Heart right ventricle (tissue), 16 donors: ENCODE measurements at regions not wholly inside any gene's neighbourhood (a gene's known extent, or its start where the extent isn't known, plus 50 kb on each side); places are given as distances from the start of the nearest gene placed in this dataset.
A peak's percentile ranks its signal among the peaks of the same experiment; 100 is the strongest.

Experiments used
- ATAC-seq, 8 donors: fragments of 200-7000 bp; cut with Tn5 transposase; one replicate each; pipeline ENCODE4 v1.9.1; 2020; ENCODE audit warnings: mild to moderate bottlenecking in 8 of 8, moderate library complexity in 8 of 8, moderate number of reproducible peaks in 1 of 8
- DNase-seq, 2 donors: peaks; one replicate each; pipeline ENCODE4 v3.0.0-alpha.2; 2020
- H3K27ac ChIP-seq, 10 donors: fragments of 200-600 bp; sonication (generic) in 2 of 10; one replicate each; pipeline versions ENCODE4 v1.5.0 to v1.8.0; 2020 to 2022; ENCODE audit warnings: mild to moderate bottlenecking in 3 of 10
- H3K27me3 ChIP-seq, 7 donors: fragments of 200-600 bp; one replicate each; pipeline ENCODE4 v1.8.0; 2021 to 2022; ENCODE audit warnings: mild to moderate bottlenecking in 2 of 7
- H3K36me3 ChIP-seq, 9 donors: fragments of 200-600 bp; sonication (generic) in 1 of 9; one replicate each; pipeline versions ENCODE4 v1.5.0 to v1.8.0; 2020 to 2022; ENCODE audit warnings: mild to moderate bottlenecking in 2 of 9
- H3K4me1 ChIP-seq, 9 donors: fragments of 200-600 bp; sonication (generic) in 1 of 9; one replicate each; pipeline versions ENCODE4 v1.5.0 to v1.8.0; 2020 to 2022; ENCODE audit warnings: mild to moderate bottlenecking in 4 of 9
- H3K4me3 ChIP-seq, 10 donors: fragments of 200-600 bp; sonication (generic) in 2 of 10; one replicate each; pipeline versions ENCODE4 v1.5.0 to v1.8.0; 2020 to 2022; ENCODE audit warnings: mild to moderate bottlenecking in 7 of 10, moderate library complexity in 2 of 10
- H3K9me3 ChIP-seq, 11 donors: fragments of 200-600 bp in 10 of 11; sonication (generic) in 2 of 11; one replicate each; pipeline versions ENCODE4 v1.5.0 to v1.8.0; 2013 to 2022; ENCODE audit warnings: mild to moderate bottlenecking in 2 of 11, control low read depth in 1 of 11, moderate library complexity in 1 of 11
- CTCF ChIP-seq, 9 donors: fragments of 200-600 bp; sonication (generic) in 2 of 9; IDR thresholded peaks; one replicate each; pipeline versions ENCODE4 v1.5.0 to v1.8.0; 2021 to 2022; ENCODE audit warnings: antibody characterized with exemption in 9 of 9, mild to moderate bottlenecking in 5 of 9, moderate library complexity in 1 of 9
- WGBS, 2 donors: extraction: QIAGEN DNeasy Blood & Tissue Kit; methylation state at CpG; one replicate each; pipeline ENCODE4 v1.1.7; 2013; ENCODE audit warnings: inconsistent platforms in 1 of 2; 5-methylcytosine and 5-hydroxymethylcytosine counted together
- intact Hi-C, 10 donors: fragments of 100-400 bp; cut with DNase I; formaldehyde crosslinking; loops; one replicate each; pipeline versions ENCODE4 v1.11.1 to v1.14.2; 2022
- donor health status: Arrhythmogenic right ventricular cardiomyopathy.
- donor health status: ischemic (EF 13 %, LVEDD 7.1; RV severe dilation, severe dysfunction).
- donor health status: healthy with polysubstance abuse.
- donor health status: DM: no; HTN: yes; CAD: no.
- donor health status: DM: no; HTN: no; CAD: no.
- donor health status: ischemic (EF 25% LVEDD 6.9; RV normal size, moderate dysfunction).
- donor health status: ischemic (EF 25% LVEDD 5.7; RV mildly dilated, moderate dysfunction).
- donor health status: healthy.
- donor health status: DM: yes; HTN: yes; CAD: no.
- donor health status: Ischemic cardiomyopathy.
- donor health status: ischemic (EF 35%, LVEDD 5.7; RV mildly dilated, moderate dysfunction).
- donor health status: nonischemic (EF 11% LVEDD 7.7; RV severe dilation, severe dysfunction).
- donor health status: DM: yes; HTN: yes; CAD: no.
- donor health status: PGD.
- donor health status: ischemic (EF 29% LVEDD 5.4; RV normal size, mild dysfunction).
- donor health status: nonischemic (EF 23%, LVEDD 6.1; RV moderate dilation, normal function).

DNA sequence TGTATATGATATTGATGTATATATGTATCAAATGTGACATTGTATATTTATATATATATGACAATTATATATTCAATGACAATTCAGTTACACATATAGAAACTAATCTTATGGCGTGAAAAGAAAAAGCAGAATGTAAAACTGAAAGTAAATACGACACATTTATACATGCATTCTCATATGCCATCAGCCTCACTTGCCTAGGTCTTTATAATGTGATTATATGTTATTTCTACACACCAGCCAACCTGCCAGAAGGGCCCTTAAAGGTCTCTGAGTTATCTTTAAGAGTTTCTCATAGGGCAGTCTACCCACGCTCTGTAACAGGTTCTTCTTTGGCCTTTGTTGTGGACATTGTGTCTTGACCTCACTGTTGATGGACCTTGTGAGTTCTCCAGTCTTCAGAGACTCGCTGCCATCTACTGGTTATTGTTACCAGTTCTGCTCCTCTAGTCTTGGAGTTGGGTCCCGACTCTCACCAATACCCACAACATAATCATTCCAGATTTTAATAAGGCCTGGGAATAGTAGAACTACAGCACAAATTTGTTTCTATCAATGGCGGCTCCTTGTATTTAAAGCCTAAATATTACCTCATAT is 371.5 kb upstream of the GOLIM4 start:
- H3K9me3 ChIP-seq: peaks cover 0 to 11% (median 0%) of the 10 kb centered on the region in 11 donors
- TF ChIP-seq CTCF (IDR thresholded peaks at IDR 0.05): peak; percentile 11 to 64 (median 50)

DNA sequence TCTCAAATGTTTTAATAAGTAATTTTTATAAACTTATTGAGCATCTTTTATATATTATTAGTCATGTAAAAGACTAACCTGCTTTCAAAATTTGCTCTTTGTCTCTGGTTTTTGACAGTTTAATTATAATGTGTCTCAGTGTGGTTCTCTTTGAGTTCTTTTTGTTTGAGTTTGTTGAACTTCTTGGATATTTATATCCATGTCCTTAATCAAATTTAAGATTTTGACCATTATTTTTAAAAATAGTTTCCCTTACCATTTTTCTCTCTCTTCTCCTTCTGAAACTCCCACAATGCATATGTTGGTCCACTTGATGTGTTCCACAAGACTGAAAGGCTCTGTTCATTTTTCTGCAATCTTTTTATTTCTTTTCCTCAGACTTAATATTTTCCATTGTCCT is 366.1 kb upstream of the GOLIM4 start:
- intact Hi-C loops: loop anchor here in 1 of 10 donors (10.0 kb wide), 1 partner anchor 247 kb away; no protein-coding TSS in a partner anchor
- no peak for TF ChIP-seq CTCF (IDR thresholded peaks at IDR 0.05)
- no peak for DNase-seq

More for the DNA sequence above, 371.5 kb upstream of the GOLIM4 start:
- Histone ChIP-seq H3K4me3 (peak overlapping the region in 1 of 10 donors; percentile 21), H3K4me1 (no peaks in the 10 kb centered on the region), H3K36me3 (no peaks in the 10 kb centered on the region), H3K27ac (no peak overlapping the region), H3K27me3 (no peaks in the 10 kb centered on the region)
- ATAC-seq (peak in 7 of 8 donors; percentile 61 to 81 (median 70)), DNase-seq (peak in 1 of 2 donors; percentile 23)
- intact Hi-C loops: loop anchor here in 9 of 10 donors (1.0 to 10.0 kb wide), 4 partner anchors 252 to 256 kb away; no protein-coding TSS in a partner anchor
- WGBS, 2 donors: 64 to 68% methylated on average over 6 of the region's 6 CpGs

DNA sequence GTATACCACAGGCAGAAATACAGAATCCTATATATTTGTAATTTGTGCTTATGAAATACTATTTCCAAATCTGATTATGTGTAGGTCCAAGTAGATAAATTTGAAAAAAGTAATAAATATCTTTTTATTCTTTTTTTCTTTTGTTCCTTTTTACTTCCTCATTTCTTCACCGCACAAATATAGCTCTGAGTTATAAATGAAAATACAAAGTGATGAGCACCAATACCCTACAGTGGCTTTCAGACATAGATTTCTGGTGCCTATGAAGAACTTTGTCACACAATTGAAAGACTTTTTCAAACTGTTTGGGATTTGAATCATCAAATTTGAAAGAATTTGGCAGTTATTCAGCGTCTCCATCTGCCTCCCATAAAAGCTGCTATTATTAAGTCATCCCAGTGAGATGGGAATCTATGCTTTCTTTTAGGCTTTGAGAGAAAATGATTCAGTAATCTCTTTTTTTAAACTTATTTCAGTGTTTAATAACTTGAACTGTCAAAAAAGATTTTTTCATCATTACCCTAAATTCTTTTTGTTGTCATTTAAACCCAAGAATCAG is 363.6 kb upstream of the GOLIM4 start:
- DNase-seq: no peak
- no peaks in the 10 kb centered on the region for H3K27me3 ChIP-seq
- H3K27ac ChIP-seq: no peak overlapping the region
- H3K4me3 ChIP-seq: no peak overlapping the region
- no peaks in the 10 kb centered on the region for H3K4me1 ChIP-seq
- intact Hi-C loops: no loop called here
- 49 to 73% methylated on average over 2 of the region's 2 CpGs for WGBS, 2 donors
- H3K9me3 ChIP-seq: peaks cover 0 to 19% (median 7%) of the 10 kb centered on the region in 11 donors
- no peak for TF ChIP-seq CTCF (IDR thresholded peaks at IDR 0.05)
- no peaks in the 10 kb centered on the region for H3K36me3 ChIP-seq
- no peak for ATAC-seq

More for the DNA sequence above, 366.1 kb upstream of the GOLIM4 start:
- H3K36me3 ChIP-seq: no peaks in the 10 kb centered on the region
- H3K27me3 ChIP-seq: no peaks in the 10 kb centered on the region
- no peak overlapping the region for H3K4me3 ChIP-seq
- peaks cover 0 to 24% (median 7%) of the 10 kb centered on the region in 11 donors for H3K9me3 ChIP-seq
- H3K27ac ChIP-seq: no peak overlapping the region
- no peak for ATAC-seq
- H3K4me1 ChIP-seq: no peaks in the 10 kb centered on the region

DNA sequence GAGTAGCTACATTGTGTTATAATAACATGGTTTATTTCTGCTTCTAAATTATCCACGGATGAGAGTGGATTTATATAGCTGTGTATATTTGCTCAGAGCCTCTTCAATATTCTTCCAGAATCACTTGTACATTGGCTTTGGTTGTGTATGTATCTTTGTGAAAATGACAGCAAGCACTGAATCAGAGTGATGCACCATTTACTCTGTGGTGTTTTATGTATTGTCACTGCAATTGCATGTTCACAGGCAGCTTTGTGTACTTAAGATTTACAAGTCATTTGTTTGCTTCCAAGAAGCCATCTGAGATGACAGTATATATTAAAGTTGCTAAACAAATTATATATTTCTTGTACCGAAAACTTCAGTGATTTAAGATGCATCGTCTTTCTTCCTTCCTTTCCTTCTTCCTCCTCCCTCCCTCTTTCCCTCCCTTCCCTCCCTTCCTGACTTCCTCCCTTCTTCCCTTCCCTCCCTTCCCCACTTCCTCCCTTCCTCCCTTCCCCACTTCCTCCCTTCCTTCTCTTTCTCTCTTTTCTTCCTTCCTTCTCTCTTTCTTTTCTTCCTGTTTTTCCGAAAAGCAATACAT is 362.3 kb upstream of the GOLIM4 start:
- no peak overlapping the region for H3K4me3 ChIP-seq
- ATAC-seq: no peak
- H3K9me3 ChIP-seq: peaks cover 0 to 19% (median 7%) of the 10 kb centered on the region in 11 donors
- H3K27me3 ChIP-seq: no peaks in the 10 kb centered on the region
- TF ChIP-seq CTCF (IDR thresholded peaks at IDR 0.05): no peak
- no peak overlapping the region for H3K27ac ChIP-seq
- WGBS, 2 donors: 67 to 82% methylated on average over 4 of the region's 4 CpGs
- no peaks in the 10 kb centered on the region for H3K4me1 ChIP-seq
- intact Hi-C loops: no loop called here
- H3K36me3 ChIP-seq: no peaks in the 10 kb centered on the region
- no peak for DNase-seq
